HG02610 (cell line): ENCODE measurements at regions not wholly inside any gene's neighbourhood (a gene's known extent, or its start where the extent isn't known, plus 50 kb on each side); places are given as distances from the start of the nearest gene placed in this dataset.
"Not testable (repeated sequence)": the region's sequence is repeated elsewhere in the genome, so short reads cannot be mapped to it uniquely, and the experiment has no call there.

Experiments used
- ATAC-seq: cut with Tn5 transposase; IDR thresholded peaks from one replicate; pipeline ENCODE4 v1.9.1; 2021; ENCODE audit warnings: mild to moderate bottlenecking, moderate library complexity; ENCODE audit not compliant: unreplicated experiment

DNA sequence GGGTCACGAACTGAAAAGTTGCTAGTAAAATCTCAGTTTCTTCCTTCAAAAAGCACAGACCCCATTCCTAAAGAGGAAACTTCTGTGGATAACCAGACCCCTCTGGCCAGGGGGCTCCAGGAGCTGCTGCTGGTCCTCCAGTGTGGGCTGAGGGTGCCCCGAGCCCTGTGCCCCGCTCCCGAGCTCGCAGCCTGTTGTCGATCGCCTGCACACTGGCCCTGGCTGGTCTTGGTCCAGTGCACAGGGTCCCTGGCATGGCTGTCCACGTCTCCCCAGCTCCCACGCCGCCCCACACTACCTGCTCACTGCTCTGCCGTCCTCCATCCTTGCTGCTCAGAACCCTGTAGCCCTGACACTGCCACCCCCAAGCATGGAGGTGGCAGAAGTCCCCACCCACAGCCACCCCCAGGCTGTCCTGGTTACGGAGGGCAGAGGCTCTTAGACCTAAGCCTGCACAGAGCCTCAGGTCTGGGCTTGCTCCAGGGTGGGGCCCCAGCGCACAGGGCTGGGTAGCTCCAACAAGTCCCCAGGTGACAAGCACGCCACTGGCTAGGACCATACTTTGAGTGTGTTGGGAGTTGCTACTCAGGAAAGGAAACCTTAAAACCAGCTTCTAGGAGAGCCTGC lies 87.0 kb downstream of the PLXNA1 start:
- no peak for ATAC-seq

DNA sequence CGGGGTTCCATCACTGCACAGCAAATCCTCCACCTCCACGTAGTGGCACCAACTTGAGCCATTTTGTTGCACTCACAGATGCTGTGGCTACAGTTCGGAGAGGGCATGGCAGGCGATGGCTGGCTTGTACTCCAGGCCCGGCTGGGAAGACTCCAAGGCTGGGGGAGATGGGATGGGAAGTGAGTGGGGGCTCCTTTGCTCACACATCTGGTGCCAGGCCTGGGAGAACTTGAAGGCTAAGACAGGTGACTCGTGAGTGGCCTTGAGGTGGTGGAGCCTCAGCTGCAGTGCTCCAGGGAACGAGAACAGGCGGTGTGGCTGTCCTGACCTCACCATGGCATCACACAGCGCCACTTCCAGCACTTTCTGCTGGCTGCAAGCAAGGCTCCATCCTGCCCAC lies 87.9 kb downstream of the PLXNA1 start:
- no peak for ATAC-seq

DNA sequence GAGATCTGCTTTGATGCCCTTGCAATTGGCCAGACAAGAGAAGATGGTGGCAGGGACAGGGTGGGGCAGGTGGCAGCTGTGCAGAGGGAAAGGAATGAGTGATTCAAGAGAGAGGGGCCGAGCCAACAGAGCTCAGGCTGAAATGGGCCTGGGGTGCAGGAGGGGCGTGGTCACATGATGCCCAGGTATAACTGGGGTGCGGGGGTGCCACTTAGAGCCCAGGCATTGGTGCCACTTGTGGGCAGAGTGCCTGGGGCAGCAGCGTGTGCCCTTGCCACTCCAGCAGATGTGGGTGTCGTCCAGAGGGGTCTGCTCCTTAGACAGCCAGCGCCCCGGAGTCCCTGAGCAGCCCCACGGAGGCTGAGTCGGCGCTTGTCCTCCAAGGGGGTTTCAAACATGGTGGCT lies 88.7 kb downstream of the PLXNA1 start:
- no peak for ATAC-seq

GRCh38 chr3:127072221-127072771 lies 89.4 kb downstream of the PLXNA1 start:
- no peak for ATAC-seq

- no peak for ATAC-seq
Measured at GRCh38 chr3:127072971-127073783, 90.3 kb downstream of the PLXNA1 start.

DNA sequence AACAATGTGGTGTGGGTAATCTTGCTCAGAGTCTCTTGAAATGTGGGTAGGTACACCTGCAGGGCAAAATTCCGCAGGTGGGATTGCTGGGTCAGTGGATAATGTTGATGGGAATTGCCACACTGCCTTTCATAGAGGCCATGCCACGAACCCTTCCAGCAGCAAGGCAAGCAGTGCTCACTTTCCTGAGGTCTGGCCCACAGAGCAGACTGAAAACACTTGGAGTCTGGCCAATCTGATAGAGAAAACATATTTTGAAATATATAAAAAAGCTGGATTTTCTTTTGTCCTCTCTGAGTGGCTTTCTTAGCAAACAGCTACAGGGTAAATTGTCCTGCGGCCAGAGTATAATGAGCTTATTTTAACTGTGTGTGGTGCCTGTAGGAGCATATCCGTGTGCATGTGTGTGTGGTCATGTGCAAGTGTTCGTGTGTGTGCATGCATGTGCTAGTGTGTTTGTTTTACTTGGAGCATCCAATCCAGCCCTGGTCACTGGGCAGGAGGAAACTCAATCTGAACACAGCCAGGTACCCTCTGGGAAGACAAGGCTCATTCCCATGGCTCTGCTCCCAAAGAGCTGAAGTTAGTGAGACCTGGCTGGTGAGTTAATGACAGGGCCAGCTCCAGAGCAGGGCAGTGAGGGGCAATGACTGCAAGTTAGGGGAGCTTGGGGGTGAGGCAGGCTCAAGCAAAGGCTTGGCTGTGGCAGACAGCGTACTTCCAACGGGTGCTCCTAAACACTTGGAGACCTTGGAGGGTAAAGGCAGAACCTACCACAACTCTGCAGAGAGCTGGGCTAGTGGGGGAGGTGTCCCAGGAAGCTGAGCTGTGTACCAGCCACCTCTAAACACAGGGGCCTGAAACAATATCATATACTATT lies 91.3 kb downstream of the PLXNA1 start:
- ATAC-seq: no peak

GRCh38 chr3:127074900-127075360 lies 92.0 kb downstream of the PLXNA1 start:
- peak; percentile 93 for ATAC-seq

- ATAC-seq: not testable (repeated sequence)
Measured at GRCh38 chr3:127076166-127076992, 93.5 kb downstream of the PLXNA1 start.

- ATAC-seq: no peak
Measured at GRCh38 chr3:127077068-127077467, 94.2 kb downstream of the PLXNA1 start.

GRCh38 chr3:127077505-127078064 lies 94.7 kb downstream of the PLXNA1 start:
- ATAC-seq: no peak

GRCh38 chr3:127078626-127079025 lies 95.7 kb downstream of the PLXNA1 start:
- no peak for ATAC-seq

DNA sequence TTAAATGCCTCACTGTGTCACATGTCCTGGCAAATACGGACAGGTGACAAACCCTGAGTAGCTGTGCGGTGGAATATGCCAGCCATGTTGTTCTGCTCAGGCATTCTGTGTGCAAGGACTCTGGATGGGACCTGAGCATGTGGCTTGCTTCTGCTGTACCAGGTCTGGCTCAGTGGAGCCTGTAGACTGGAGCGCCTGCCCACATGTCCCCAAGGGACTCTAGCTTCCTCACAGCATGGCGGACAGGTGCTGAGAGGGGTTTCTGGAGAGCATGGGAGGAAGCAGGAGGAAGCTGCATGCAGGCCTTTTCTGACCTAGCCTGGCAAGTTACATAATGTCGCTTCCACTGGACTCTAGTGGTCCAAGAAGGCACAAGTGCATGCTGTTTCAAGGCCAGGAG lies 96.3 kb downstream of the PLXNA1 start:
- ATAC-seq: no peak

- ATAC-seq: no peak
Measured at GRCh38 chr3:127081001-127081720, 98.2 kb downstream of the PLXNA1 start.

GRCh38 chr3:127082066-127082465 lies 99.2 kb downstream of the PLXNA1 start:
- no peak for ATAC-seq

DNA sequence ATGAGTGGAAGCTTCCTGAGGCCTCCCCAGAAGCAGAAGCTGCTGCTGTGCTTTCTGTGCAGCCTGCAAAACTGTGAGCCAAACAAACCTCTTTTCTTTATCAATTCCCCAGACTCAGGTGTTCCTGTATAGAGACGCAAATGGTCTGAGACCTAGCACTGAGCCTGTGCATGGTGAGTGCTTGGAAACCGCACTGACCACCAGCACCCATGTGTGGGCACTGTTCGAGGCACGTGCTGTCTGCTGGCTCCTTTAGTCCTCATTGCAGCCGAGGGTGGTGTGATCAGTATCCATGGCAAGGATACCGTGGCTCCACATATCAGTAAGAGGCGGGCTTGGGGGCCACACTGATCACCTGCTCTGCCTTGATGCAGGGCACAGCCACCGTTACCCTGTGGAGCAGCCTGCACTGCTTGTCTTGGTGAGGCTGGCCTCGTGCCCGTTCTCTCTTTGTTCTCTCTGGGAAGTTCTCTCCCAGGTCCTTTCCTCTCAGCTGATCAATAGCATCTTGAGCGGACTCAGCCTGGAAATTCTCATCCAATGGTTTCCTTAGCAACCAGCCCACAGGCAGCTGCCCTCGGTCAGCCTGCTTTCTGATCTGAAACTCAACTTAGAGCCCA lies 101.0 kb downstream of the PLXNA1 start:
- no peak for ATAC-seq

DNA sequence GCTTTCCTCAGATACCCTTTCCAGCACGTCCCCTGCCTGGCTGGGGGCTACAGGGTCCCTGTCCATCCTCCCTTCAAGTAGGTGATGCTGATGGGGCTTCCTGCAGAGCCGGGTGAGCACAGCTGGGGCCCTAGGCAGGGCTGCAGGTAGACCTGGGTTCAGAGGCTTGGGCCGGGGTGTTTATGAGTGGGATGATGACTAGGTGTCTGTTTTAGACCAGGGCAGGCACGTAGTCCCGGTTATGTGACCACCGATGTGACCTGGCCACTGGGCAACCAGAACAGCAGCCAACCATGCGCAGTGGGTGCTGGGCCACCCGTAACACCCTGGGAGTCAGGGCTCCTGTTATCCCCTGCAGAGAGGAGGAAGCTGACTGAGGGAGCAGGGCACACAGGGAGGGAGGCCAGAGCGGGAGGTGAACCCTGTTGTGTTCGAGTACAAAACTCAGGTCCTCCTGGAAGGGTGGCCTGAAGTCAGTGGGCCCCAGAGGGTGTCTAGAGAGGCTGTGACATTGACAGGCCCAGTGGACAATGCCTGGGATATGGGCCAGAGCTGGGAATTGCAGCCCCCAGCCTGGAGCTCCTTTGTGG lies 101.6 kb downstream of the PLXNA1 start:
- ATAC-seq: no peak

GRCh38 chr3:127085576-127085975 lies 102.7 kb downstream of the PLXNA1 start:
- no peak for ATAC-seq

- not testable (repeated sequence) for ATAC-seq
Measured at GRCh38 chr3:127086591-127086990, 103.7 kb downstream of the PLXNA1 start.
